CD14-positive monocyte (primary cell): ENCODE measurements at regions not wholly inside any gene's neighbourhood (a gene's known extent, or its start where the extent isn't known, plus 50 kb on each side); places are given as distances from the start of the nearest gene placed in this dataset.

Experiments used
- DNase-seq, 3 donors: peaks; one replicate each; pipeline ENCODE4 v3.0.0-alpha.2; 2011 to 2022
- H2AFZ ChIP-seq: 2 replicates; pipeline ENCODE4 v1.6.0; 2012; ENCODE audit warnings: mild to moderate bottlenecking, low read depth, low read length, inconsistent platforms; ENCODE audit not compliant: insufficient read depth, poor library complexity, severe bottlenecking
- H3K27ac ChIP-seq, 2 donors: 1 replicate in 1 of 2; 2 replicates in 1 of 2; pipeline ENCODE4 v1.5.1; 2012 to 2013; ENCODE audit warnings: low read length in 2 of 2, control low read depth in 1 of 2, inconsistent platforms in 1 of 2, low read depth in 1 of 2, mild to moderate bottlenecking in 1 of 2
- H3K27me3 ChIP-seq, 2 donors: one replicate each; pipeline versions ENCODE4 v1.6.0 to v1.6.1; 2011 to 2013; ENCODE audit warnings: low read length in 2 of 2; ENCODE audit not compliant: control insufficient read depth in 2 of 2, insufficient read depth in 2 of 2
- H3K36me3 ChIP-seq, 2 donors: replicated peaks in 1 of 2; 1 replicate in 1 of 2; 2 replicates in 1 of 2; pipeline versions ENCODE4 v1.5.1 to v1.6.1; 2012 to 2013; ENCODE audit warnings: low read length in 2 of 2, control low read depth in 1 of 2, inconsistent platforms in 1 of 2, mild to moderate bottlenecking in 1 of 2; ENCODE audit not compliant: insufficient read depth in 2 of 2, control insufficient read depth in 1 of 2
- H3K4me1 ChIP-seq, 2 donors: 1 replicate in 1 of 2; 2 replicates in 1 of 2; pipeline versions ENCODE4 v1.5.1 to v1.6.1; 2012 to 2013; ENCODE audit warnings: low read length in 2 of 2, control low read depth in 1 of 2, inconsistent platforms in 1 of 2, mild to moderate bottlenecking in 1 of 2, moderate library complexity in 1 of 2; ENCODE audit not compliant: insufficient read depth in 2 of 2, control insufficient read depth in 1 of 2
- H3K4me2 ChIP-seq: replicated peaks from 2 replicates; pipeline ENCODE3; 2012; ENCODE audit warnings: low read length, moderate library complexity, mild to moderate bottlenecking; ENCODE audit not compliant: poor library complexity, severe bottlenecking; ENCODE audit errors: extremely low read depth
- H3K4me3 ChIP-seq, 3 experiments: fragments of 200-600 bp in 1 of 3; sonication (generic) in 1 of 3; replicated peaks in 1 of 3; 1 replicate in 2 of 3; 2 replicates in 1 of 3; pipeline ENCODE4 v1.5.1; 2011 to 2013; ENCODE audit warnings: low read length in 3 of 3, mild to moderate bottlenecking in 3 of 3, control low read depth in 2 of 3, low read depth in 2 of 3, inconsistent platforms in 1 of 3, moderate library complexity in 1 of 3
- H3K79me2 ChIP-seq: 2 replicates; pipeline ENCODE4 v1.6.0; 2012; ENCODE audit warnings: mild to moderate bottlenecking, control low read depth, inconsistent platforms, low read length, moderate library complexity; ENCODE audit not compliant: insufficient read depth
- H3K9ac ChIP-seq: 2 replicates; pipeline ENCODE4 v1.6.0; 2017; ENCODE audit warnings: low read length, mild to moderate bottlenecking; ENCODE audit not compliant: insufficient read depth, poor library complexity, severe bottlenecking
- H3K9me3 ChIP-seq, 2 donors: replicated peaks in 1 of 2; 1 replicate in 1 of 2; 2 replicates in 1 of 2; pipeline versions ENCODE4 v1.5.1 to v1.6.1; 2012 to 2013; ENCODE audit warnings: low read length in 2 of 2, control low read depth in 1 of 2; ENCODE audit not compliant: control insufficient read depth in 1 of 2, insufficient read depth in 1 of 2
- H4K20me1 ChIP-seq: 2 replicates; pipeline ENCODE4 v1.6.0; 2012; ENCODE audit warnings: mild to moderate bottlenecking, low read length, control low read depth, moderate library complexity; ENCODE audit not compliant: insufficient read depth
- H3K27ac Mint-ChIP-seq, 7 donors: one replicate each; pipeline ENCODE4 v1.8.0; 2020; ENCODE audit warnings: mild to moderate bottlenecking in 7 of 7, mixed read lengths in 7 of 7, moderate library complexity in 6 of 7, inconsistent platforms in 2 of 7
- H3K27me3 Mint-ChIP-seq, 3 donors: one replicate each; pipeline ENCODE4 v1.8.0; 2021 to 2022; ENCODE audit warnings: low read depth in 3 of 3, mild to moderate bottlenecking in 3 of 3, mixed read lengths in 3 of 3, moderate library complexity in 3 of 3, inconsistent platforms in 1 of 3
- H3K36me3 Mint-ChIP-seq, 2 donors: one replicate each; pipeline ENCODE4 v1.8.0; 2020; ENCODE audit warnings: mixed read lengths in 2 of 2, inconsistent platforms in 1 of 2, mild to moderate bottlenecking in 1 of 2
- H3K4me1 Mint-ChIP-seq: one replicate; pipeline ENCODE4 v1.8.0; 2020; ENCODE audit warnings: mild to moderate bottlenecking, mixed read lengths
- H3K4me3 Mint-ChIP-seq, 2 donors: one replicate each; pipeline ENCODE4 v1.8.0; 2020; ENCODE audit warnings: mild to moderate bottlenecking in 2 of 2, mixed read lengths in 2 of 2, moderate library complexity in 1 of 2
- H3K9me3 Mint-ChIP-seq, 7 donors: one replicate each; pipeline ENCODE4 v1.8.0; 2020 to 2022; ENCODE audit warnings: mixed read lengths in 7 of 7, mild to moderate bottlenecking in 6 of 7, moderate library complexity in 6 of 7, inconsistent platforms in 2 of 7
- CTCF ChIP-seq: fragments of 200-600 bp; IDR thresholded peaks from one replicate; pipeline ENCODE4 v1.8.0; 2022; ENCODE audit warnings: antibody characterized with exemption, mild to moderate bottlenecking
- WGBS: methylation state at CpG from one replicate; pipeline ENCODE4 v1.1.5; 2013; ENCODE audit warnings: missing lambda C conversion rate; ENCODE audit not compliant: insufficient coverage; 5-methylcytosine and 5-hydroxymethylcytosine counted together
- intact Hi-C, 2 donors: fragments of 100-400 bp; cut with micrococcal nuclease; formaldehyde crosslinking; loops; one replicate each; pipeline versions ENCODE4 v1.15.0 to v1.15.1; 2023

- 100% methylated on average over 1 of the region's 4 CpGs for WGBS
- no peaks in the 10 kb centered on the region for H3K9me3 ChIP-seq
- H3K4me3 ChIP-seq, result no peak overlapping the region
- peaks cover 30% of the 10 kb centered on the region in 2 donors for H3K4me1 ChIP-seq
- DNase-seq, result no peak
- no peak overlapping the region for H2AFZ ChIP-seq
- no peak for TF ChIP-seq CTCF
- Mint-ChIP-seq H3K4me1 (peaks cover 47% of the 10 kb centered on the region), H3K4me3 (no peak overlapping the region), H3K27ac (no peak overlapping the region), H3K36me3 (peaks cover 0 to 3% of the 10 kb centered on the region in 2 donors), H3K9me3 (peaks cover 2 to 13% (median 6%) of the 10 kb centered on the region in 7 donors), H3K27me3 (no peaks in the 10 kb centered on the region)
- H3K27me3 ChIP-seq, result no peaks in the 10 kb centered on the region
- H3K4me2 ChIP-seq, result no peak overlapping the region
- H3K79me2 ChIP-seq, result no peaks in the 10 kb centered on the region
- no peaks in the 10 kb centered on the region for H4K20me1 ChIP-seq
- intact Hi-C loops, result loop anchor here (10.0 kb wide), 2 partner anchors 54 to 56 kb away; no protein-coding TSS in a partner anchor
- no peaks in the 10 kb centered on the region for H3K36me3 ChIP-seq
- no peak overlapping the region for H3K27ac ChIP-seq
- no peak overlapping the region for H3K9ac ChIP-seq
Measured at GRCh38 chr13:50280441-50280937, 265.2 kb downstream of the KCNRG start.

GRCh38 chr13:50282016-50282415 lies 266.8 kb downstream of the KCNRG start:
- H3K27me3 Mint-ChIP-seq, result no peaks in the 10 kb centered on the region
- H3K36me3 Mint-ChIP-seq, result peaks cover 0 to 3% of the 10 kb centered on the region in 2 donors
- no peak overlapping the region for H3K9ac ChIP-seq
- no peak overlapping the region for H2AFZ ChIP-seq
- H3K9me3 Mint-ChIP-seq, result peaks cover 2 to 13% (median 6%) of the 10 kb centered on the region in 7 donors
- no peaks in the 10 kb centered on the region for H3K36me3 ChIP-seq
- H3K4me1 Mint-ChIP-seq, result peaks cover 55% of the 10 kb centered on the region
- peak overlapping the region in 1 of 7 donors; percentile 25 for H3K27ac Mint-ChIP-seq
- H3K4me2 ChIP-seq, result no peak overlapping the region
- H3K9me3 ChIP-seq, result no peaks in the 10 kb centered on the region
- H3K27me3 ChIP-seq, result no peaks in the 10 kb centered on the region
- H3K4me3 ChIP-seq, result no peak overlapping the region
- no peaks in the 10 kb centered on the region for H4K20me1 ChIP-seq
- TF ChIP-seq CTCF, result no peak
- H3K79me2 ChIP-seq, result no peaks in the 10 kb centered on the region
- no peak overlapping the region for H3K27ac ChIP-seq
- H3K4me3 Mint-ChIP-seq, result no peak overlapping the region
- peaks cover 38 to 44% of the 10 kb centered on the region in 2 donors for H3K4me1 ChIP-seq
- intact Hi-C loops, result loop anchor here (10.0 kb wide), 2 partner anchors 53 to 57 kb away; no protein-coding TSS in a partner anchor
- DNase-seq, result no peak
